Activated T-cell treated with anti-CD3 and anti-CD28 coated beads, Interleukin-2, amount 50 U/mL, for 72 hours (primary cell): ENCODE measurements at regions not wholly inside any gene's neighbourhood (a gene's known extent, or its start where the extent isn't known, plus 50 kb on each side); places are given as distances from the start of the nearest gene placed in this dataset.
A peak's percentile ranks its signal among the peaks of the same experiment; 100 is the strongest.
"Not testable (repeated sequence)": the region's sequence is repeated elsewhere in the genome, so short reads cannot be mapped to it uniquely, and the experiment has no call there.

Experiments
- ATAC-seq, 2 donors: fragments of 150-1000 bp; cut with Tn5 transposase; replicated peaks in 1 of 2; 2 replicates each; pipeline ENCODE4 v1.10.0; 2021; ENCODE audit warnings: moderate library complexity in 2 of 2, mild to moderate bottlenecking in 1 of 2
- DNase-seq, 2 donors: peaks; one replicate each; pipeline ENCODE4 v3.0.0; 2021 to 2022; ENCODE audit warnings: mixed read lengths in 1 of 2
- H3K27ac Mint-ChIP-seq: one replicate; pipeline ENCODE4 v1.8.0; 2022; ENCODE audit warnings: mild to moderate bottlenecking, moderate library complexity, mixed read lengths
- H3K27me3 Mint-ChIP-seq: one replicate; pipeline ENCODE4 v1.8.0; 2022; ENCODE audit warnings: low read depth, mixed read lengths
- H3K36me3 Mint-ChIP-seq, 2 donors: one replicate each; pipeline ENCODE4 v1.8.0; 2022; ENCODE audit warnings: mixed read lengths in 2 of 2, mild to moderate bottlenecking in 1 of 2; ENCODE audit not compliant: insufficient read depth in 2 of 2
- H3K4me1 Mint-ChIP-seq: one replicate; pipeline ENCODE4 v1.8.0; 2022; ENCODE audit warnings: low read depth, mixed read lengths
- H3K4me3 Mint-ChIP-seq, 2 donors: one replicate each; pipeline ENCODE4 v1.8.0; 2022; ENCODE audit warnings: mild to moderate bottlenecking in 2 of 2, mixed read lengths in 2 of 2, moderate library complexity in 2 of 2
- H3K9me3 Mint-ChIP-seq, 2 donors: one replicate each; pipeline ENCODE4 v1.8.0; 2022; ENCODE audit warnings: mixed read lengths in 2 of 2

DNA sequence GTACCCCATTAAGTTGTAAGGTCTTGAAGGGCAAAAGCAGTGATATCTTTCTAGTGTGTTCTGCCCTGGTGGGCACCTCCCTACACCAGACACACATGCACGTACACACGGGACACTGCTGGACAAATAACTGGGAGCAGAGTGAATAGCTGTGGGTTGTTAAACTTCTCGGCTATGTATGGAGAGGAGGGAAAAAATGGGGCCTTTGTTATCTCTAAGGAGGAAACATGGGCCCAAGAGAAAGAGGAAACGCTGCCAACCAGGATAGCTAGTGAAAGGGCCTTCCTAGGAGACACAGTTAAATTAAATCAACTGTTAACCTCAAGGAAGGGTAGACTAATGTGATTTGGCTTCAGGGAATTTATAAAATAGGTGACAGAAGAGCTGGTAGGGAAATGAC lies 169.7 kb downstream of the MYLK4 start:
- no peak overlapping the region for H3K27ac Mint-ChIP-seq
- no peak overlapping the region for H3K4me3 Mint-ChIP-seq
- H3K27me3 Mint-ChIP-seq, result peaks cover 52% of the 10 kb centered on the region
- peaks cover 0 to 1% of the 10 kb centered on the region in 2 donors for H3K9me3 Mint-ChIP-seq
- ATAC-seq (no peak), DNase-seq (no peak)
- H3K4me1 Mint-ChIP-seq, result no peaks in the 10 kb centered on the region
- H3K36me3 Mint-ChIP-seq, result peaks cover 2% of the 10 kb centered on the region in 2 donors

- Mint-ChIP-seq H3K9me3 (peaks cover 5 to 6% of the 10 kb centered on the region in 2 donors), H3K36me3 (peaks cover 5 to 8% of the 10 kb centered on the region in 2 donors)
Observed at GRCh38 chr6:2579804-2580570, 170.7 kb downstream of the MYLK4 start.

GRCh38 chr6:2579241-2579761 lies 171.4 kb downstream of the MYLK4 start:
- Mint-ChIP-seq H3K4me3 (no peak overlapping the region), H3K4me1 (no peaks in the 10 kb centered on the region), H3K27ac (no peak overlapping the region), H3K36me3 (peaks cover 5 to 11% of the 10 kb centered on the region in 2 donors), H3K9me3 (peaks cover 6 to 8% of the 10 kb centered on the region in 2 donors), H3K27me3 (peaks cover 55% of the 10 kb centered on the region)
- ATAC-seq, result no peak
- no peak for DNase-seq

More at GRCh38 chr6:2579804-2580570, 170.7 kb downstream of the MYLK4 start:
- Mint-ChIP-seq H3K27me3 (peaks cover 51% of the 10 kb centered on the region), H3K4me3 (no peak overlapping the region), H3K27ac (no peak overlapping the region), H3K4me1 (no peaks in the 10 kb centered on the region)
- ATAC-seq, result no peak
- DNase-seq, result no peak

GRCh38 chr6:2578767-2579166 lies 172.0 kb downstream of the MYLK4 start:
- DNase-seq (no peak), ATAC-seq (no peak)
- no peaks in the 10 kb centered on the region for H3K4me1 Mint-ChIP-seq
- peaks cover 5 to 11% of the 10 kb centered on the region in 2 donors for H3K36me3 Mint-ChIP-seq
- no peak overlapping the region for H3K4me3 Mint-ChIP-seq
- no peak overlapping the region for H3K27ac Mint-ChIP-seq
- H3K9me3 Mint-ChIP-seq, result peaks cover 6 to 8% of the 10 kb centered on the region in 2 donors
- peaks cover 49% of the 10 kb centered on the region for H3K27me3 Mint-ChIP-seq

- Mint-ChIP-seq H3K9me3 (peaks cover 6 to 8% of the 10 kb centered on the region in 2 donors), H3K27me3 (peaks cover 40% of the 10 kb centered on the region), H3K36me3 (peaks cover 5 to 11% of the 10 kb centered on the region in 2 donors), H3K4me3 (no peak overlapping the region), H3K27ac (no peak overlapping the region), H3K4me1 (no peaks in the 10 kb centered on the region)
- no peak for DNase-seq
- ATAC-seq, result no peak
Observed at GRCh38 chr6:2576499-2576898, 174.2 kb downstream of the MYLK4 start.

DNA sequence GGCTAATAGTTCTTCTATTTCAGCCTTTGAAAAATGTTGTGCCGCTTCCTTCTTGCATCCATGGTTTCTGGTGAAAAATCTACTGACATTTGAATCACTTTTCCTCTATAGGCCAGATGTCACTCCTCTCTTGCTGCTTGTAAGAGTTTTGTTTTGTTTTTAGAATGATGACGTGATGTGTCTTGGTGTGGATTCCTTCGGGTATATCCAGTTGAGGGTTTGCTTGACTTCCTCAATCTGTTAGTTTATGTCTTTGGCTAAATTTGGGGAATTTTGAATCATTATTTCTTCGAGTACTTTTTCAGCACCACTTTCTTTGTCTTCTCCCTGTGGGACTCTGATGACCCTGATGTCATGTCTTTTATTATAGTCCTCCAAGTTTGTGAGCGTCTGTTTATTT lies 175.5 kb downstream of the MYLK4 start:
- ATAC-seq (no peak), DNase-seq (no peak)
- peaks cover 8 to 10% of the 10 kb centered on the region in 2 donors for H3K9me3 Mint-ChIP-seq
- H3K4me3 Mint-ChIP-seq, result no peak overlapping the region
- peaks cover 27% of the 10 kb centered on the region for H3K27me3 Mint-ChIP-seq
- H3K4me1 Mint-ChIP-seq, result no peaks in the 10 kb centered on the region
- H3K36me3 Mint-ChIP-seq, result peaks cover 5 to 11% of the 10 kb centered on the region in 2 donors
- no peak overlapping the region for H3K27ac Mint-ChIP-seq

- H3K4me1 Mint-ChIP-seq, H3K36me3 Mint-ChIP-seq, H3K4me3 Mint-ChIP-seq, ATAC-seq, DNase-seq, H3K27ac Mint-ChIP-seq: not testable (repeated sequence)
- Mint-ChIP-seq H3K27me3 (peaks cover 38% of the 10 kb centered on the region), H3K9me3 (peaks cover 1 to 13% of the 10 kb centered on the region in 2 donors)
Observed at GRCh38 chr6:2569420-2569819, 181.3 kb downstream of the MYLK4 start.

GRCh38 chr6:2566048-2566447 lies 184.7 kb downstream of the MYLK4 start:
- Mint-ChIP-seq H3K27me3 (peaks cover 48% of the 10 kb centered on the region), H3K36me3 (peaks cover 0 to 2% of the 10 kb centered on the region in 2 donors)
- no peak for ATAC-seq

GRCh38 chr6:2565499-2565898 lies 185.2 kb downstream of the MYLK4 start:
- ATAC-seq (no peak), DNase-seq (no peak)
- Mint-ChIP-seq H3K36me3 (peaks cover 0 to 2% of the 10 kb centered on the region in 2 donors), H3K4me3 (no peak overlapping the region), H3K4me1 (peaks cover 12% of the 10 kb centered on the region), H3K9me3 (peaks cover 1 to 8% of the 10 kb centered on the region in 2 donors), H3K27me3 (peaks cover 53% of the 10 kb centered on the region), H3K27ac (no peak overlapping the region)

More at GRCh38 chr6:2566048-2566447, 184.7 kb downstream of the MYLK4 start:
- Mint-ChIP-seq H3K4me1 (peaks cover 12% of the 10 kb centered on the region), H3K27ac (no peak overlapping the region), H3K9me3 (peaks cover 1 to 9% of the 10 kb centered on the region in 2 donors), H3K4me3 (no peak overlapping the region)
- no peak for DNase-seq

- ATAC-seq (peak; percentile 97 to 98), DNase-seq (peak; percentile 22 to 42)
- H3K9me3 Mint-ChIP-seq, result no peaks in the 10 kb centered on the region
- H3K4me3 Mint-ChIP-seq, result peak overlapping the region in 1 of 2 donors; percentile 18
- peaks cover 12% of the 10 kb centered on the region for H3K4me1 Mint-ChIP-seq
- peak overlapping the region; percentile 20 for H3K27ac Mint-ChIP-seq
- H3K27me3 Mint-ChIP-seq, result peaks cover 70% of the 10 kb centered on the region
- no peaks in the 10 kb centered on the region for H3K36me3 Mint-ChIP-seq
Observed at GRCh38 chr6:2563635-2564034, 187.1 kb downstream of the MYLK4 start.

GRCh38 chr6:2562721-2563451 lies 187.8 kb downstream of the MYLK4 start:
- Mint-ChIP-seq H3K4me1 (peaks cover 12% of the 10 kb centered on the region), H3K9me3 (no peaks in the 10 kb centered on the region), H3K27me3 (peaks cover 71% of the 10 kb centered on the region), H3K36me3 (no peaks in the 10 kb centered on the region), H3K4me3 (no peak overlapping the region), H3K27ac (no peak overlapping the region)
- no peak for DNase-seq
- ATAC-seq, result no peak

- no peaks in the 10 kb centered on the region for H3K9me3 Mint-ChIP-seq
- H3K4me1 Mint-ChIP-seq, result peaks cover 12% of the 10 kb centered on the region
- no peaks in the 10 kb centered on the region for H3K36me3 Mint-ChIP-seq
- no peak for ATAC-seq
- DNase-seq, result no peak
- H3K27me3 Mint-ChIP-seq, result peaks cover 75% of the 10 kb centered on the region
- no peak overlapping the region for H3K27ac Mint-ChIP-seq
- no peak overlapping the region for H3K4me3 Mint-ChIP-seq
Observed at GRCh38 chr6:2560917-2561698, 189.6 kb downstream of the MYLK4 start.
